HG02623 (cell line): ENCODE measurements at regions not wholly inside any gene's neighbourhood (a gene's known extent, or its start where the extent isn't known, plus 50 kb on each side); places are given as distances from the start of the nearest gene placed in this dataset.
"Not testable (repeated sequence)": the region's sequence is repeated elsewhere in the genome, so short reads cannot be mapped to it uniquely, and the experiment has no call there.

Experiments
- ATAC-seq: cut with Tn5 transposase; IDR thresholded peaks from one replicate; pipeline ENCODE4 v1.9.1; 2021; ENCODE audit warnings: moderate library complexity; ENCODE audit not compliant: unreplicated experiment

GRCh38 chr1:66424530-66424929 is 109.4 kb upstream of the SGIP1 start:
- not testable (repeated sequence) for ATAC-seq

- ATAC-seq, result peak; percentile 50
Observed at GRCh38 chr1:66426239-66426853, 107.6 kb upstream of the SGIP1 start.

- ATAC-seq, result not testable (repeated sequence)
Observed at GRCh38 chr1:66430815-66431214, 103.1 kb upstream of the SGIP1 start.

GRCh38 chr1:66431999-66432398 is 102.0 kb upstream of the SGIP1 start:
- no peak for ATAC-seq

- ATAC-seq, result no peak
Observed at GRCh38 chr1:66433611-66434010, 100.3 kb upstream of the SGIP1 start.

- no peak for ATAC-seq
Observed at GRCh38 chr1:66434096-66434495, 99.9 kb upstream of the SGIP1 start.

- no peak for ATAC-seq
Observed at GRCh38 chr1:66435541-66435940, 98.4 kb upstream of the SGIP1 start.

- ATAC-seq, result peak; percentile 75
Observed at GRCh38 chr1:66436378-66437135, 97.4 kb upstream of the SGIP1 start.

- no peak for ATAC-seq
Observed at GRCh38 chr1:66437136-66437401, 96.9 kb upstream of the SGIP1 start.

- no peak for ATAC-seq
Observed at GRCh38 chr1:66438062-66438461, 95.9 kb upstream of the SGIP1 start.

- ATAC-seq, result no peak
Observed at GRCh38 chr1:66438501-66438900, 95.5 kb upstream of the SGIP1 start.

GRCh38 chr1:66439031-66439740 is 94.8 kb upstream of the SGIP1 start:
- ATAC-seq, result no peak

- no peak for ATAC-seq
Observed at GRCh38 chr1:66443793-66444192, 90.2 kb upstream of the SGIP1 start.

- ATAC-seq, result no peak
Observed at GRCh38 chr1:66444438-66445265, 89.3 kb upstream of the SGIP1 start.

GRCh38 chr1:66445492-66446181 is 88.3 kb upstream of the SGIP1 start:
- ATAC-seq, result peak; percentile 83

GRCh38 chr1:66446261-66447001 is 87.5 kb upstream of the SGIP1 start:
- peak; percentile 47 for ATAC-seq

GRCh38 chr1:66450043-66450514 is 83.9 kb upstream of the SGIP1 start:
- ATAC-seq, result no peak

- ATAC-seq, result no peak
Observed at GRCh38 chr1:66450847-66451246, 83.1 kb upstream of the SGIP1 start.

GRCh38 chr1:66452162-66452561 is 81.8 kb upstream of the SGIP1 start:
- no peak for ATAC-seq

GRCh38 chr1:66452982-66453381 is 81.0 kb upstream of the SGIP1 start:
- peak; percentile 56 for ATAC-seq
